CD14-positive monocyte (primary cell): ENCODE measurements at regions not wholly inside any gene's neighbourhood (a gene's known extent, or its start where the extent isn't known, plus 50 kb on each side); places are given as distances from the start of the nearest gene placed in this dataset.

ENCODE experiments used
- DNase-seq, 3 donors: peaks; one replicate each; pipeline ENCODE4 v3.0.0-alpha.2; 2011 to 2022
- H2AFZ ChIP-seq: 2 replicates; pipeline ENCODE4 v1.6.0; 2012; ENCODE audit warnings: mild to moderate bottlenecking, low read depth, low read length, inconsistent platforms; ENCODE audit not compliant: insufficient read depth, poor library complexity, severe bottlenecking
- H3K27ac ChIP-seq, 2 donors: 1 replicate in 1 of 2; 2 replicates in 1 of 2; pipeline ENCODE4 v1.5.1; 2012 to 2013; ENCODE audit warnings: low read length in 2 of 2, control low read depth in 1 of 2, inconsistent platforms in 1 of 2, low read depth in 1 of 2, mild to moderate bottlenecking in 1 of 2
- H3K27me3 ChIP-seq, 2 donors: one replicate each; pipeline versions ENCODE4 v1.6.0 to v1.6.1; 2011 to 2013; ENCODE audit warnings: low read length in 2 of 2; ENCODE audit not compliant: control insufficient read depth in 2 of 2, insufficient read depth in 2 of 2
- H3K36me3 ChIP-seq, 2 donors: replicated peaks in 1 of 2; 1 replicate in 1 of 2; 2 replicates in 1 of 2; pipeline versions ENCODE4 v1.5.1 to v1.6.1; 2012 to 2013; ENCODE audit warnings: low read length in 2 of 2, control low read depth in 1 of 2, inconsistent platforms in 1 of 2, mild to moderate bottlenecking in 1 of 2; ENCODE audit not compliant: insufficient read depth in 2 of 2, control insufficient read depth in 1 of 2
- H3K4me1 ChIP-seq, 2 donors: 1 replicate in 1 of 2; 2 replicates in 1 of 2; pipeline versions ENCODE4 v1.5.1 to v1.6.1; 2012 to 2013; ENCODE audit warnings: low read length in 2 of 2, control low read depth in 1 of 2, inconsistent platforms in 1 of 2, mild to moderate bottlenecking in 1 of 2, moderate library complexity in 1 of 2; ENCODE audit not compliant: insufficient read depth in 2 of 2, control insufficient read depth in 1 of 2
- H3K4me2 ChIP-seq: replicated peaks from 2 replicates; pipeline ENCODE3; 2012; ENCODE audit warnings: low read length, moderate library complexity, mild to moderate bottlenecking; ENCODE audit not compliant: poor library complexity, severe bottlenecking; ENCODE audit errors: extremely low read depth
- H3K4me3 ChIP-seq, 3 experiments: fragments of 200-600 bp in 1 of 3; sonication (generic) in 1 of 3; replicated peaks in 1 of 3; 1 replicate in 2 of 3; 2 replicates in 1 of 3; pipeline ENCODE4 v1.5.1; 2011 to 2013; ENCODE audit warnings: low read length in 3 of 3, mild to moderate bottlenecking in 3 of 3, control low read depth in 2 of 3, low read depth in 2 of 3, inconsistent platforms in 1 of 3, moderate library complexity in 1 of 3
- H3K79me2 ChIP-seq: 2 replicates; pipeline ENCODE4 v1.6.0; 2012; ENCODE audit warnings: mild to moderate bottlenecking, control low read depth, inconsistent platforms, low read length, moderate library complexity; ENCODE audit not compliant: insufficient read depth
- H3K9ac ChIP-seq: 2 replicates; pipeline ENCODE4 v1.6.0; 2017; ENCODE audit warnings: low read length, mild to moderate bottlenecking; ENCODE audit not compliant: insufficient read depth, poor library complexity, severe bottlenecking
- H3K9me3 ChIP-seq, 2 donors: replicated peaks in 1 of 2; 1 replicate in 1 of 2; 2 replicates in 1 of 2; pipeline versions ENCODE4 v1.5.1 to v1.6.1; 2012 to 2013; ENCODE audit warnings: low read length in 2 of 2, control low read depth in 1 of 2; ENCODE audit not compliant: control insufficient read depth in 1 of 2, insufficient read depth in 1 of 2
- H4K20me1 ChIP-seq: 2 replicates; pipeline ENCODE4 v1.6.0; 2012; ENCODE audit warnings: mild to moderate bottlenecking, low read length, control low read depth, moderate library complexity; ENCODE audit not compliant: insufficient read depth
- H3K27ac Mint-ChIP-seq, 7 donors: one replicate each; pipeline ENCODE4 v1.8.0; 2020; ENCODE audit warnings: mild to moderate bottlenecking in 7 of 7, mixed read lengths in 7 of 7, moderate library complexity in 6 of 7, inconsistent platforms in 2 of 7
- H3K27me3 Mint-ChIP-seq, 3 donors: one replicate each; pipeline ENCODE4 v1.8.0; 2021 to 2022; ENCODE audit warnings: low read depth in 3 of 3, mild to moderate bottlenecking in 3 of 3, mixed read lengths in 3 of 3, moderate library complexity in 3 of 3, inconsistent platforms in 1 of 3
- H3K36me3 Mint-ChIP-seq, 2 donors: one replicate each; pipeline ENCODE4 v1.8.0; 2020; ENCODE audit warnings: mixed read lengths in 2 of 2, inconsistent platforms in 1 of 2, mild to moderate bottlenecking in 1 of 2
- H3K4me1 Mint-ChIP-seq: one replicate; pipeline ENCODE4 v1.8.0; 2020; ENCODE audit warnings: mild to moderate bottlenecking, mixed read lengths
- H3K4me3 Mint-ChIP-seq, 2 donors: one replicate each; pipeline ENCODE4 v1.8.0; 2020; ENCODE audit warnings: mild to moderate bottlenecking in 2 of 2, mixed read lengths in 2 of 2, moderate library complexity in 1 of 2
- H3K9me3 Mint-ChIP-seq, 7 donors: one replicate each; pipeline ENCODE4 v1.8.0; 2020 to 2022; ENCODE audit warnings: mixed read lengths in 7 of 7, mild to moderate bottlenecking in 6 of 7, moderate library complexity in 6 of 7, inconsistent platforms in 2 of 7
- CTCF ChIP-seq: fragments of 200-600 bp; IDR thresholded peaks from one replicate; pipeline ENCODE4 v1.8.0; 2022; ENCODE audit warnings: antibody characterized with exemption, mild to moderate bottlenecking
- WGBS: methylation state at CpG from one replicate; pipeline ENCODE4 v1.1.5; 2013; ENCODE audit warnings: missing lambda C conversion rate; ENCODE audit not compliant: insufficient coverage; 5-methylcytosine and 5-hydroxymethylcytosine counted together
- intact Hi-C, 2 donors: fragments of 100-400 bp; cut with micrococcal nuclease; formaldehyde crosslinking; loops; one replicate each; pipeline versions ENCODE4 v1.15.0 to v1.15.1; 2023

GRCh38 chr7:119007236-119007635 is 782.7 kb downstream of the ANKRD7 start:
- H3K4me1 Mint-ChIP-seq, result no peaks in the 10 kb centered on the region

DNA sequence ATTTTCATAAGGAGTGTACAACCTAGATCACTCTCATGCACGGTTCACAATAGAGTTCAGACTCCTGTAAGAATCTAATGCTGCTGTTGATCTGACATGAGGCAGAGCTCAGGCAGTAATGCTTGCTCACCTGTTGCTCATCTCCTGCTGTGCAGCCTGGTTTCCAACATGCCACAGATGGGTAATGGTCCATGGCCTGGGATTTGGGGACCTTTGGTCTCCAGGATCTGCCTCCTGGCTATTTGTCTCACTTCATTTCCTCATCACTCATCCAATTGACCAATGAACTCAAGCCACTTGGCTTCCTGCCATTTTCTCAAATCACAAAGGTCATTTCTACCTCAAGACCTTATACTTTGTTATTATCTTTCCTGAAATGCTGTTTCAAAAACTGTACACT is 786.1 kb downstream of the ANKRD7 start:
- 80% methylated on average over 1 of the region's 1 CpG for WGBS
- H3K9ac ChIP-seq, result no peak overlapping the region

More at GRCh38 chr7:119007236-119007635, 782.7 kb downstream of the ANKRD7 start:
- Mint-ChIP-seq H3K36me3 (no peaks in the 10 kb centered on the region), H3K27me3 (no peaks in the 10 kb centered on the region), H3K4me3 (no peak overlapping the region), H3K27ac (no peak overlapping the region), H3K9me3 (no peaks in the 10 kb centered on the region)
- Histone ChIP-seq H3K9me3 (no peaks in the 10 kb centered on the region), H3K27me3 (no peaks in the 10 kb centered on the region), H3K4me1 (no peaks in the 10 kb centered on the region), H3K4me3 (no peak overlapping the region), H3K9ac (no peak overlapping the region), H3K27ac (no peak overlapping the region), H2AFZ (no peak overlapping the region), H3K4me2 (no peak overlapping the region), H4K20me1 (no peaks in the 10 kb centered on the region), H3K36me3 (no peaks in the 10 kb centered on the region), H3K79me2 (no peaks in the 10 kb centered on the region)
- no peak for DNase-seq
- TF ChIP-seq CTCF, result no peak
- intact Hi-C loops, result no loop called here

More for the DNA sequence above, 786.1 kb downstream of the ANKRD7 start:
- no peaks in the 10 kb centered on the region for H3K36me3 Mint-ChIP-seq
- H3K27me3 Mint-ChIP-seq, result no peaks in the 10 kb centered on the region
- peaks cover 0 to 1% (median 0%) of the 10 kb centered on the region in 7 donors for H3K9me3 Mint-ChIP-seq
- H3K27me3 ChIP-seq, result no peaks in the 10 kb centered on the region
- H3K27ac Mint-ChIP-seq, result no peak overlapping the region
- no peak for DNase-seq
- no peaks in the 10 kb centered on the region for H3K4me1 ChIP-seq
- H3K79me2 ChIP-seq, result no peaks in the 10 kb centered on the region
- no peaks in the 10 kb centered on the region for H3K4me1 Mint-ChIP-seq
- H3K4me3 Mint-ChIP-seq, result no peak overlapping the region
- no peaks in the 10 kb centered on the region for H3K36me3 ChIP-seq
- H2AFZ ChIP-seq, result no peak overlapping the region
- no peaks in the 10 kb centered on the region for H3K9me3 ChIP-seq
- TF ChIP-seq CTCF, result no peak
- no peak overlapping the region for H3K4me2 ChIP-seq
- no peak overlapping the region for H3K27ac ChIP-seq
- intact Hi-C loops, result no loop called here
- H4K20me1 ChIP-seq, result no peaks in the 10 kb centered on the region
- H3K4me3 ChIP-seq, result no peak overlapping the region
